ENCODE measurements at regions not wholly inside any gene's neighbourhood (a gene's known extent, or its start where the extent isn't known, plus 50 kb on each side); places are given as distances from the start of the nearest gene placed in this dataset.

DNA sequence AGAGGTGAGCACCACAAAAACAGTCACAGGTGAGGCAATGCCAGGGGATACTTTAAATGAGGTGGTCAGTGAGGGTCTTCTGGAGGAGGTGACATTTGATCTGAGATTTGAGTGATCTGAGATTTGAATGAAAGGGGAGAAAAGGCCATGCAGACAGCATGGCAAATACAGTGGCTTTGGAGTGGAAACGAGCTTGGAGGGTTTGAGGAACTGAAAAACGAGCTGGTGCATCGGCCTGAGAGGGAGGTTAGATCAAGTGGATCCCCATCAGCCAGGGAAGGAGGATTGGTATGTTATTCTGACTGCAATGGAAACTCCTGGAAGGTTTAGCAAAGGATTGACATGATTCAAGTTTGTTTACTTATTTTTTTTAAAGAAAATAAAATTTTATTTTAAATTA is 245.1 kb downstream of the KCNS3 start:
- intact Hi-C loops (cut with DNase I) = no loop called here
- Histone ChIP-seq H3K9me3 (no peaks in the 10 kb centered on the region), H3K4me3 (no peak overlapping the region), H3K36me3 (no peaks in the 10 kb centered on the region), H3K4me1 (replicated peaks) (no peaks in the 10 kb centered on the region), H3K27me3 (replicated peaks; ENCODE audit: insufficient read depth) (no peaks in the 10 kb centered on the region), H3K27ac (no peak overlapping the region)
- TF ChIP-seq POLR2AphosphoS5 (IDR thresholded peaks at IDR 0.05) (no peak), POLR2A (IDR thresholded peaks at IDR 0.05) (no peak)
- TF ChIP-seq, protein P1, sequence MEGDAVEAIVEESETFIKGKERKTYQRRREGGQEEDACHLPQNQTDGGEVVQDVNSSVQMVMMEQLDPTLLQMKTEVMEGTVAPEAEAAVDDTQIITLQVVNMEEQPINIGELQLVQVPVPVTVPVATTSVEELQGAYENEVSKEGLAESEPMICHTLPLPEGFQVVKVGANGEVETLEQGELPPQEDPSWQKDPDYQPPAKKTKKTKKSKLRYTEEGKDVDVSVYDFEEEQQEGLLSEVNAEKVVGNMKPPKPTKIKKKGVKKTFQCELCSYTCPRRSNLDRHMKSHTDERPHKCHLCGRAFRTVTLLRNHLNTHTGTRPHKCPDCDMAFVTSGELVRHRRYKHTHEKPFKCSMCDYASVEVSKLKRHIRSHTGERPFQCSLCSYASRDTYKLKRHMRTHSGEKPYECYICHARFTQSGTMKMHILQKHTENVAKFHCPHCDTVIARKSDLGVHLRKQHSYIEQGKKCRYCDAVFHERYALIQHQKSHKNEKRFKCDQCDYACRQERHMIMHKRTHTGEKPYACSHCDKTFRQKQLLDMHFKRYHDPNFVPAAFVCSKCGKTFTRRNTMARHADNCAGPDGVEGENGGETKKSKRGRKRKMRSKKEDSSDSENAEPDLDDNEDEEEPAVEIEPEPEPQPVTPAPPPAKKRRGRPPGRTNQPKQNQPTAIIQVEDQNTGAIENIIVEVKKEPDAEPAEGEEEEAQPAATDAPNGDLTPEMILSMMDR (IDR thresholded peaks at IDR 0.05) = no peak
- DNase-seq (ENCODE audit: low spot score) = no peak
- WGBS = 58% methylated on average over 3 of the region's 3 CpGs

- no peaks in the 10 kb centered on the region for H3K4me1 ChIP-seq (replicated peaks)
- no peak for DNase-seq (ENCODE audit: low spot score)
- intact Hi-C loops (cut with DNase I) = no loop called here
- TF ChIP-seq, protein P1 (IDR thresholded peaks at IDR 0.05) = no peak
- no peak for TF ChIP-seq POLR2A (IDR thresholded peaks at IDR 0.05)
- TF ChIP-seq POLR2AphosphoS5 (IDR thresholded peaks at IDR 0.05) = no peak
- 11% methylated on average over 3 of the region's 3 CpGs for WGBS
- no peaks in the 10 kb centered on the region for H3K27me3 ChIP-seq (replicated peaks; ENCODE audit: insufficient read depth)
- H3K4me3 ChIP-seq = no peak overlapping the region
- no peaks in the 10 kb centered on the region for H3K9me3 ChIP-seq
- H3K27ac ChIP-seq = no peak overlapping the region
- H3K36me3 ChIP-seq = no peaks in the 10 kb centered on the region
Measured at GRCh38 chr2:18123211-18123570, 244.7 kb downstream of the KCNS3 start.

GRCh38 chr2:18122544-18123210 is 244.2 kb downstream of the KCNS3 start:
- Histone ChIP-seq H3K4me1 (replicated peaks) (no peaks in the 10 kb centered on the region), H3K27me3 (replicated peaks; ENCODE audit: insufficient read depth) (no peaks in the 10 kb centered on the region), H3K9me3 (no peaks in the 10 kb centered on the region), H3K36me3 (no peaks in the 10 kb centered on the region), H3K27ac (no peak overlapping the region), H3K4me3 (no peak overlapping the region)
- intact Hi-C loops (cut with DNase I) = no loop called here
- TF ChIP-seq POLR2AphosphoS5 (IDR thresholded peaks at IDR 0.05) (no peak), POLR2A (IDR thresholded peaks at IDR 0.05) (no peak)
- TF ChIP-seq, protein P1 (IDR thresholded peaks at IDR 0.05) = no peak
- WGBS = 37% methylated on average over 3 of the region's 3 CpGs
- DNase-seq (ENCODE audit: low spot score) = no peak

DNA sequence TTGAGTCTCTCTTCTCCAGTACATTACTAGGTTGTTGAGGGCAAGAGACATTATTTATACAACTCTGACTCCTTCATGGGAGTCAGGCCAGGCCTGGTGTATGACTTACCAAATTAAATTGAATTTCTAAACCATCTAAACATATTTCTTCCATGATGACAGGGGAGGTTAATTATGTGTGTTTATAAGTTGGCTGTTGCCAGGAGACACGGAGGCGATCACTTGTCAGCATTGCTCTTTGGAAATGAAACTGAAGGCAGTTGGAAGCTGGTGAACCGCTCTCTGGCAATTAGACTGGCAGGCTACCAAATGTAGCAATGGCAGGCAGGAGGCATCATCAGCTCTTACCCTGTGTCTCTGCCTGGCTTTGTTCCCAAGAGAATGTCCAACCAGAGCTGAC is 241.4 kb downstream of the KCNS3 start:
- Histone ChIP-seq H3K27me3 (replicated peaks; ENCODE audit: insufficient read depth) (no peaks in the 10 kb centered on the region), H3K4me1 (replicated peaks) (no peaks in the 10 kb centered on the region), H3K4me3 (no peak overlapping the region), H3K9me3 (no peaks in the 10 kb centered on the region), H3K27ac (no peak overlapping the region), H3K36me3 (no peaks in the 10 kb centered on the region)
- intact Hi-C loops (cut with DNase I) = no loop called here
- DNase-seq (ENCODE audit: low spot score) = no peak
- 67% methylated on average over 3 of the region's 3 CpGs for WGBS
- TF ChIP-seq, protein P1 (IDR thresholded peaks at IDR 0.05) = no peak
- TF ChIP-seq POLR2AphosphoS5 (IDR thresholded peaks at IDR 0.05) = no peak
- TF ChIP-seq POLR2A (IDR thresholded peaks at IDR 0.05) = no peak

- H3K4me3 ChIP-seq = no peak overlapping the region
Measured at GRCh38 chr2:18118703-18119102, 240.2 kb downstream of the KCNS3 start.

More at GRCh38 chr2:18118703-18119102, 240.2 kb downstream of the KCNS3 start:
- WGBS = 63% methylated on average over 5 of the region's 5 CpGs
- DNase-seq (ENCODE audit: low spot score) = no peak
- Histone ChIP-seq H3K27me3 (replicated peaks; ENCODE audit: insufficient read depth) (no peaks in the 10 kb centered on the region), H3K27ac (no peak overlapping the region), H3K9me3 (no peaks in the 10 kb centered on the region), H3K36me3 (no peaks in the 10 kb centered on the region), H3K4me1 (replicated peaks) (no peaks in the 10 kb centered on the region)
- intact Hi-C loops (cut with DNase I) = no loop called here
- peak; percentile 57 for TF ChIP-seq POLR2AphosphoS5 (IDR thresholded peaks at IDR 0.05)
- TF ChIP-seq POLR2A (IDR thresholded peaks at IDR 0.05) = no peak
